ENCODE measurements at regions not wholly inside any gene's neighbourhood (a gene's known extent, or its start where the extent isn't known, plus 50 kb on each side); places are given as distances from the start of the nearest gene placed in this dataset.
"Not testable (repeated sequence)": the region's sequence is repeated elsewhere in the genome, so short reads cannot be mapped to it uniquely, and the experiment has no call there.

DNA sequence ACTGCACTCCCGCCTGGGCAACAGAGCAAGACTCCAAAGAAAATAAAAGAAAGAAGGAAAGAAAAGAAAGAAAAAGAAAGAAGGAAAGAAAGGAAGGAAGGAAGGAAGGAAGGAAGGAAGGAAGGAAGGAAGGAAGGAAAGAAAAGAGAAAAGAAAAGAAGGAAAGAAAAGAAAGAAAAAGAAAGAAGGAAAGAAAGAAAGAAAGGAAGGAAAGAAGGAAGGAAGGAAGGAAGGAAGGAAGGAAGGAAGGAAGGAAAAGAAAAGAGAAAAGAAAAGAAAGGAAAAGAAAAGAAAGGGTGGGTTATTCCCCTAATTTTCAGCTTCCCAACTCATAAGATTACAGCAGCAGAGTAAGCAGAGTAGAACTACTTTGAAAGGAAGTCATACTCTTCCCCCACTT lies 64.4 kb downstream of the TMEM200C start:
- H3K4me3 ChIP-seq (ENCODE audit: low read length); H3K18ac ChIP-seq (ENCODE audit: low read length); H3K27ac ChIP-seq (ENCODE audit: low read depth, low read length); H3K4ac ChIP-seq (ENCODE audit: low read depth, low read length); H2BK15ac ChIP-seq (replicated peaks; ENCODE audit: low read depth); H2BK120ac ChIP-seq (ENCODE audit: low read depth, low read length); H3K56ac ChIP-seq (ENCODE audit: low read length); H4K5ac ChIP-seq (ENCODE audit: low read length); H3K79me1 ChIP-seq (ENCODE audit: low read length); H3K79me2 ChIP-seq (ENCODE audit: control insufficient read depth, insufficient read depth, low read length); H3K23ac ChIP-seq (ENCODE audit: low read length); H3K36me3 ChIP-seq (ENCODE audit: control insufficient read depth, insufficient read depth, low read length); H4K8ac ChIP-seq (ENCODE audit: low read depth, low read length); H2BK5ac ChIP-seq (ENCODE audit: low read length); H3K9ac ChIP-seq (ENCODE audit: low read length); DNase-seq; H3K27me3 ChIP-seq (ENCODE audit: insufficient read depth, low read length, poor library complexity); H3K4me2 ChIP-seq (ENCODE audit: low read length); H3K4me1 ChIP-seq (ENCODE audit: control insufficient read depth, low read depth, low read length); H2AK5ac ChIP-seq (ENCODE audit: low read length): not testable (repeated sequence)
- no CpG with 5 or more reads among the region's 1 CpG for WGBS (ENCODE audit: extremely low coverage, insufficient coverage, low lambda C conversion rate)

- no peak overlapping the region for H3K56ac ChIP-seq (ENCODE audit: low read length)
- H4K5ac ChIP-seq (ENCODE audit: low read length): no peak overlapping the region
- no peak overlapping the region for H2BK120ac ChIP-seq (ENCODE audit: low read depth, low read length)
- no peak overlapping the region for H3K4me3 ChIP-seq (ENCODE audit: low read length)
- H3K79me2 ChIP-seq (ENCODE audit: control insufficient read depth, insufficient read depth, low read length): no peaks in the 10 kb centered on the region
- no peaks in the 10 kb centered on the region for H3K36me3 ChIP-seq (ENCODE audit: control insufficient read depth, insufficient read depth, low read length)
- H2BK15ac ChIP-seq (replicated peaks; ENCODE audit: low read depth): no peak overlapping the region
- no peak overlapping the region for H3K18ac ChIP-seq (ENCODE audit: low read length)
- H2BK5ac ChIP-seq (ENCODE audit: low read length): no peak overlapping the region
- H3K23ac ChIP-seq (ENCODE audit: low read length): no peak overlapping the region
- H3K4me1 ChIP-seq (ENCODE audit: control insufficient read depth, low read depth, low read length): no peaks in the 10 kb centered on the region
- no peaks in the 10 kb centered on the region for H3K27me3 ChIP-seq (ENCODE audit: insufficient read depth, low read length, poor library complexity)
- H3K79me1 ChIP-seq (ENCODE audit: low read length): no peaks in the 10 kb centered on the region
- no peak overlapping the region for H2AK5ac ChIP-seq (ENCODE audit: low read length)
- WGBS (ENCODE audit: extremely low coverage, insufficient coverage, low lambda C conversion rate): no CpG with 5 or more reads among the region's 1 CpG
- no peak overlapping the region for H3K4ac ChIP-seq (ENCODE audit: low read depth, low read length)
- no peak overlapping the region for H3K4me2 ChIP-seq (ENCODE audit: low read length)
- no peak for DNase-seq
- no peak overlapping the region for H3K27ac ChIP-seq (ENCODE audit: low read depth, low read length)
- no peak overlapping the region for H4K8ac ChIP-seq (ENCODE audit: low read depth, low read length)
- no peak overlapping the region for H3K9ac ChIP-seq (ENCODE audit: low read length)
Measured at GRCh38 chr18:5828913-5829312, 66.4 kb downstream of the TMEM200C start.

- Histone ChIP-seq H2BK5ac (ENCODE audit: low read length) (no peak overlapping the region), H2BK120ac (ENCODE audit: low read depth, low read length) (no peak overlapping the region), H3K18ac (ENCODE audit: low read length) (no peak overlapping the region), H3K4me3 (ENCODE audit: low read length) (no peak overlapping the region), H3K4me1 (ENCODE audit: control insufficient read depth, low read depth, low read length) (no peaks in the 10 kb centered on the region), H2BK15ac (replicated peaks; ENCODE audit: low read depth) (no peak overlapping the region), H2AK5ac (ENCODE audit: low read length) (no peak overlapping the region), H4K5ac (ENCODE audit: low read length) (no peak overlapping the region), H3K79me2 (ENCODE audit: control insufficient read depth, insufficient read depth, low read length) (no peaks in the 10 kb centered on the region), H4K8ac (ENCODE audit: low read depth, low read length) (no peak overlapping the region), H3K27me3 (ENCODE audit: insufficient read depth, low read length, poor library complexity) (no peaks in the 10 kb centered on the region), H3K4ac (ENCODE audit: low read depth, low read length) (no peak overlapping the region), H3K27ac (ENCODE audit: low read depth, low read length) (no peak overlapping the region), H3K4me2 (ENCODE audit: low read length) (no peak overlapping the region), H3K56ac (ENCODE audit: low read length) (no peak overlapping the region), H3K9ac (ENCODE audit: low read length) (no peak overlapping the region), H3K23ac (ENCODE audit: low read length) (no peak overlapping the region), H3K79me1 (ENCODE audit: low read length) (no peaks in the 10 kb centered on the region), H3K36me3 (ENCODE audit: control insufficient read depth, insufficient read depth, low read length) (no peaks in the 10 kb centered on the region)
- DNase-seq: no peak
- no CpG with 5 or more reads among the region's 4 CpGs for WGBS (ENCODE audit: extremely low coverage, insufficient coverage, low lambda C conversion rate)
Measured at GRCh38 chr18:5825663-5826062, 69.7 kb downstream of the TMEM200C start.

GRCh38 chr18:5824370-5824984 lies 70.8 kb downstream of the TMEM200C start:
- Histone ChIP-seq H3K23ac (ENCODE audit: low read length) (no peak overlapping the region), H2BK120ac (ENCODE audit: low read depth, low read length) (no peak overlapping the region), H3K27me3 (ENCODE audit: insufficient read depth, low read length, poor library complexity) (no peaks in the 10 kb centered on the region), H3K79me2 (ENCODE audit: control insufficient read depth, insufficient read depth, low read length) (no peaks in the 10 kb centered on the region), H3K4me1 (ENCODE audit: control insufficient read depth, low read depth, low read length) (no peaks in the 10 kb centered on the region), H3K36me3 (ENCODE audit: control insufficient read depth, insufficient read depth, low read length) (no peaks in the 10 kb centered on the region), H3K4me2 (ENCODE audit: low read length) (no peak overlapping the region), H3K18ac (ENCODE audit: low read length) (no peak overlapping the region), H3K4ac (ENCODE audit: low read depth, low read length) (no peak overlapping the region), H3K56ac (ENCODE audit: low read length) (no peak overlapping the region), H2BK5ac (ENCODE audit: low read length) (no peak overlapping the region), H2BK15ac (replicated peaks; ENCODE audit: low read depth) (no peak overlapping the region), H3K79me1 (ENCODE audit: low read length) (no peaks in the 10 kb centered on the region), H2AK5ac (ENCODE audit: low read length) (no peak overlapping the region), H3K27ac (ENCODE audit: low read depth, low read length) (no peak overlapping the region), H3K9ac (ENCODE audit: low read length) (no peak overlapping the region), H4K8ac (ENCODE audit: low read depth, low read length) (no peak overlapping the region), H4K5ac (ENCODE audit: low read length) (no peak overlapping the region), H3K4me3 (ENCODE audit: low read length) (no peak overlapping the region)
- no peak for DNase-seq
- WGBS (ENCODE audit: extremely low coverage, insufficient coverage, low lambda C conversion rate): no CpG with 5 or more reads among the region's 5 CpGs

GRCh38 chr18:5817816-5818215 lies 77.5 kb downstream of the TMEM200C start:
- Histone ChIP-seq H4K8ac (ENCODE audit: low read depth, low read length) (no peak overlapping the region), H3K36me3 (ENCODE audit: control insufficient read depth, insufficient read depth, low read length) (no peaks in the 10 kb centered on the region), H2AK5ac (ENCODE audit: low read length) (no peak overlapping the region), H3K4me1 (ENCODE audit: control insufficient read depth, low read depth, low read length) (no peaks in the 10 kb centered on the region), H2BK5ac (ENCODE audit: low read length) (no peak overlapping the region), H3K79me1 (ENCODE audit: low read length) (no peaks in the 10 kb centered on the region), H3K27me3 (ENCODE audit: insufficient read depth, low read length, poor library complexity) (no peaks in the 10 kb centered on the region), H3K9ac (ENCODE audit: low read length) (no peak overlapping the region), H3K23ac (ENCODE audit: low read length) (no peak overlapping the region), H3K4me3 (ENCODE audit: low read length) (no peak overlapping the region), H3K4me2 (ENCODE audit: low read length) (no peak overlapping the region), H3K18ac (ENCODE audit: low read length) (no peak overlapping the region), H3K56ac (ENCODE audit: low read length) (no peak overlapping the region), H4K5ac (ENCODE audit: low read length) (no peak overlapping the region), H3K79me2 (ENCODE audit: control insufficient read depth, insufficient read depth, low read length) (no peaks in the 10 kb centered on the region), H3K27ac (ENCODE audit: low read depth, low read length) (no peak overlapping the region), H3K4ac (ENCODE audit: low read depth, low read length) (no peak overlapping the region), H2BK15ac (replicated peaks; ENCODE audit: low read depth) (no peak overlapping the region), H2BK120ac (ENCODE audit: low read depth, low read length) (no peak overlapping the region)
- no peak for DNase-seq
- WGBS (ENCODE audit: extremely low coverage, insufficient coverage, low lambda C conversion rate): no CpG with 5 or more reads among the region's 1 CpG

GRCh38 chr18:5806860-5807259 lies 88.5 kb downstream of the TMEM200C start:
- Histone ChIP-seq H3K79me1 (ENCODE audit: low read length) (no peaks in the 10 kb centered on the region), H3K79me2 (ENCODE audit: control insufficient read depth, insufficient read depth, low read length) (no peaks in the 10 kb centered on the region), H3K27ac (ENCODE audit: low read depth, low read length) (no peak overlapping the region), H4K5ac (ENCODE audit: low read length) (no peak overlapping the region), H3K18ac (ENCODE audit: low read length) (no peak overlapping the region), H3K23ac (ENCODE audit: low read length) (no peak overlapping the region), H3K4me3 (ENCODE audit: low read length) (no peak overlapping the region), H3K56ac (ENCODE audit: low read length) (no peak overlapping the region), H2AK5ac (ENCODE audit: low read length) (no peak overlapping the region), H4K8ac (ENCODE audit: low read depth, low read length) (no peak overlapping the region), H3K4me1 (ENCODE audit: control insufficient read depth, low read depth, low read length) (no peaks in the 10 kb centered on the region), H3K36me3 (ENCODE audit: control insufficient read depth, insufficient read depth, low read length) (no peaks in the 10 kb centered on the region), H3K9ac (ENCODE audit: low read length) (no peak overlapping the region), H3K4me2 (ENCODE audit: low read length) (no peak overlapping the region), H2BK5ac (ENCODE audit: low read length) (no peak overlapping the region), H3K4ac (ENCODE audit: low read depth, low read length) (no peak overlapping the region), H3K27me3 (ENCODE audit: insufficient read depth, low read length, poor library complexity) (no peaks in the 10 kb centered on the region), H2BK120ac (ENCODE audit: low read depth, low read length) (no peak overlapping the region), H2BK15ac (replicated peaks; ENCODE audit: low read depth) (no peak overlapping the region)
- no CpG with 5 or more reads among the region's 5 CpGs for WGBS (ENCODE audit: extremely low coverage, insufficient coverage, low lambda C conversion rate)
- DNase-seq: no peak

Data from mesendoderm (in vitro differentiated cells).